ENCODE measurements at regions not wholly inside any gene's neighbourhood (a gene's known extent, or its start where the extent isn't known, plus 50 kb on each side); places are given as distances from the start of the nearest gene placed in this dataset.
"Not testable (repeated sequence)": the region's sequence is repeated elsewhere in the genome, so short reads cannot be mapped to it uniquely, and the experiment has no call there.

GRCh38 chr14:83981676-83982258, 1548.2 kb upstream of the FLRT2 start:
- not testable (repeated sequence) for TF ChIP-seq CTCF, MYC (IDR thresholded peaks at IDR 0.05; ENCODE audit: low read depth, low read length)

Measured in NB4 (cell line).